ENCODE measurements at regions not wholly inside any gene's neighbourhood (a gene's known extent, or its start where the extent isn't known, plus 50 kb on each side); places are given as distances from the start of the nearest gene placed in this dataset.
"Not testable (repeated sequence)": the region's sequence is repeated elsewhere in the genome, so short reads cannot be mapped to it uniquely, and the experiment has no call there.

- H3K27me3 Mint-ChIP-seq (ENCODE audit: low read depth) = peaks cover 4% of the 10 kb centered on the region
- no peak for DNase-seq (ENCODE audit: low spot score)
- intact Hi-C loops (cut with micrococcal nuclease) = no loop called here
Measured at GRCh38 chr2:195269220-195269619, 387.8 kb upstream of the SLC39A10 start.

GRCh38 chr2:195257979-195258378, 399.0 kb upstream of the SLC39A10 start:
- Mint-ChIP-seq H3K9me3 (peaks cover 4% of the 10 kb centered on the region), H3K4me1 (ENCODE audit: low read depth) (no peaks in the 10 kb centered on the region), H3K27ac (no peak overlapping the region), H3K27me3 (ENCODE audit: low read depth) (no peaks in the 10 kb centered on the region), H3K4me3 (ENCODE audit: low read depth) (no peak overlapping the region), H3K36me3 (ENCODE audit: low read depth) (no peaks in the 10 kb centered on the region)
- no peak for DNase-seq (ENCODE audit: low spot score)
- intact Hi-C loops (cut with micrococcal nuclease) = no loop called here

More at GRCh38 chr2:195269220-195269619, 387.8 kb upstream of the SLC39A10 start:
- Mint-ChIP-seq H3K4me1 (ENCODE audit: low read depth) (no peaks in the 10 kb centered on the region), H3K36me3 (ENCODE audit: low read depth) (no peaks in the 10 kb centered on the region), H3K4me3 (ENCODE audit: low read depth) (no peak overlapping the region), H3K27ac (no peak overlapping the region), H3K9me3 (peaks cover 4% of the 10 kb centered on the region)

GRCh38 chr2:195252018-195252417, 405.0 kb upstream of the SLC39A10 start:
- peaks cover 4% of the 10 kb centered on the region for H3K9me3 Mint-ChIP-seq
- H3K27ac Mint-ChIP-seq = no peak overlapping the region
- no peaks in the 10 kb centered on the region for H3K27me3 Mint-ChIP-seq (ENCODE audit: low read depth)
- DNase-seq (ENCODE audit: low spot score) = no peak
- no peaks in the 10 kb centered on the region for H3K36me3 Mint-ChIP-seq (ENCODE audit: low read depth)
- intact Hi-C loops (cut with micrococcal nuclease) = no loop called here
- H3K4me1 Mint-ChIP-seq (ENCODE audit: low read depth) = no peaks in the 10 kb centered on the region
- no peak overlapping the region for H3K4me3 Mint-ChIP-seq (ENCODE audit: low read depth)

GRCh38 chr2:195251214-195251613, 405.8 kb upstream of the SLC39A10 start:
- Mint-ChIP-seq H3K36me3 (ENCODE audit: low read depth) (no peaks in the 10 kb centered on the region), H3K9me3 (peaks cover 4% of the 10 kb centered on the region), H3K27ac (no peak overlapping the region), H3K4me1 (ENCODE audit: low read depth) (no peaks in the 10 kb centered on the region), H3K4me3 (ENCODE audit: low read depth) (no peak overlapping the region), H3K27me3 (ENCODE audit: low read depth) (no peaks in the 10 kb centered on the region)
- no peak for DNase-seq (ENCODE audit: low spot score)
- intact Hi-C loops (cut with micrococcal nuclease) = no loop called here

GRCh38 chr2:195238826-195239225, 418.2 kb upstream of the SLC39A10 start:
- no peak for DNase-seq (ENCODE audit: low spot score)
- no peaks in the 10 kb centered on the region for H3K27me3 Mint-ChIP-seq (ENCODE audit: low read depth)
- H3K36me3 Mint-ChIP-seq (ENCODE audit: low read depth) = no peaks in the 10 kb centered on the region
- peaks cover 1% of the 10 kb centered on the region for H3K4me1 Mint-ChIP-seq (ENCODE audit: low read depth)
- no peaks in the 10 kb centered on the region for H3K9me3 Mint-ChIP-seq
- no peak overlapping the region for H3K27ac Mint-ChIP-seq
- intact Hi-C loops (cut with micrococcal nuclease) = no loop called here
- H3K4me3 Mint-ChIP-seq (ENCODE audit: low read depth) = no peak overlapping the region

GRCh38 chr2:195238379-195238778, 418.6 kb upstream of the SLC39A10 start:
- H3K4me1 Mint-ChIP-seq (ENCODE audit: low read depth) = peaks cover 1% of the 10 kb centered on the region
- no peaks in the 10 kb centered on the region for H3K36me3 Mint-ChIP-seq (ENCODE audit: low read depth)
- H3K27ac Mint-ChIP-seq = no peak overlapping the region
- intact Hi-C loops (cut with micrococcal nuclease) = no loop called here
- H3K9me3 Mint-ChIP-seq = no peaks in the 10 kb centered on the region
- no peak overlapping the region for H3K4me3 Mint-ChIP-seq (ENCODE audit: low read depth)
- no peak for DNase-seq (ENCODE audit: low spot score)
- H3K27me3 Mint-ChIP-seq (ENCODE audit: low read depth) = no peaks in the 10 kb centered on the region

- H3K4me3 Mint-ChIP-seq (ENCODE audit: low read depth); intact Hi-C loops (cut with micrococcal nuclease); H3K27me3 Mint-ChIP-seq (ENCODE audit: low read depth); H3K36me3 Mint-ChIP-seq (ENCODE audit: low read depth); DNase-seq (ENCODE audit: low spot score); H3K9me3 Mint-ChIP-seq; H3K27ac Mint-ChIP-seq; H3K4me1 Mint-ChIP-seq (ENCODE audit: low read depth): not testable (repeated sequence)
Measured at GRCh38 chr2:195228547-195228946, 428.5 kb upstream of the SLC39A10 start.

- DNase-seq (ENCODE audit: low spot score) = no peak
- Mint-ChIP-seq H3K27ac (no peak overlapping the region), H3K27me3 (ENCODE audit: low read depth) (no peaks in the 10 kb centered on the region), H3K4me3 (ENCODE audit: low read depth) (no peak overlapping the region), H3K36me3 (ENCODE audit: low read depth) (no peaks in the 10 kb centered on the region), H3K9me3 (no peaks in the 10 kb centered on the region), H3K4me1 (ENCODE audit: low read depth) (no peaks in the 10 kb centered on the region)
- intact Hi-C loops (cut with micrococcal nuclease) = no loop called here
Measured at GRCh38 chr2:195214072-195214471, 443.0 kb upstream of the SLC39A10 start.

GRCh38 chr2:195212586-195212985, 444.4 kb upstream of the SLC39A10 start:
- H3K9me3 Mint-ChIP-seq = no peaks in the 10 kb centered on the region
- H3K4me3 Mint-ChIP-seq (ENCODE audit: low read depth) = no peak overlapping the region

GRCh38 chr2:195202163-195202845, 454.7 kb upstream of the SLC39A10 start:
- H3K27ac Mint-ChIP-seq = no peak overlapping the region
- H3K9me3 Mint-ChIP-seq = no peaks in the 10 kb centered on the region
- intact Hi-C loops (cut with micrococcal nuclease) = no loop called here
- H3K36me3 Mint-ChIP-seq (ENCODE audit: low read depth) = no peaks in the 10 kb centered on the region
- H3K4me1 Mint-ChIP-seq (ENCODE audit: low read depth) = peaks cover 15% of the 10 kb centered on the region
- H3K27me3 Mint-ChIP-seq (ENCODE audit: low read depth) = no peaks in the 10 kb centered on the region
- H3K4me3 Mint-ChIP-seq (ENCODE audit: low read depth) = no peak overlapping the region
- DNase-seq (ENCODE audit: low spot score) = no peak

More at GRCh38 chr2:195212586-195212985, 444.4 kb upstream of the SLC39A10 start:
- no peaks in the 10 kb centered on the region for H3K4me1 Mint-ChIP-seq (ENCODE audit: low read depth)
- H3K36me3 Mint-ChIP-seq (ENCODE audit: low read depth) = no peaks in the 10 kb centered on the region
- DNase-seq (ENCODE audit: low spot score) = no peak
- H3K27me3 Mint-ChIP-seq (ENCODE audit: low read depth) = no peaks in the 10 kb centered on the region
- intact Hi-C loops (cut with micrococcal nuclease) = no loop called here
- no peak overlapping the region for H3K27ac Mint-ChIP-seq

GRCh38 chr2:195199864-195200263, 457.2 kb upstream of the SLC39A10 start:
- H3K27ac Mint-ChIP-seq = no peak overlapping the region
- intact Hi-C loops (cut with micrococcal nuclease) = no loop called here
- H3K4me3 Mint-ChIP-seq (ENCODE audit: low read depth) = no peak overlapping the region
- no peaks in the 10 kb centered on the region for H3K36me3 Mint-ChIP-seq (ENCODE audit: low read depth)
- H3K9me3 Mint-ChIP-seq = no peaks in the 10 kb centered on the region
- H3K27me3 Mint-ChIP-seq (ENCODE audit: low read depth) = no peaks in the 10 kb centered on the region
- DNase-seq (ENCODE audit: low spot score) = no peak
- peaks cover 15% of the 10 kb centered on the region for H3K4me1 Mint-ChIP-seq (ENCODE audit: low read depth)

- no peak for DNase-seq (ENCODE audit: low spot score)
- Mint-ChIP-seq H3K27ac (no peak overlapping the region), H3K9me3 (no peaks in the 10 kb centered on the region), H3K4me1 (ENCODE audit: low read depth) (no peaks in the 10 kb centered on the region), H3K4me3 (ENCODE audit: low read depth) (no peak overlapping the region), H3K27me3 (ENCODE audit: low read depth) (no peaks in the 10 kb centered on the region), H3K36me3 (ENCODE audit: low read depth) (no peaks in the 10 kb centered on the region)
- intact Hi-C loops (cut with micrococcal nuclease) = no loop called here
Measured at GRCh38 chr2:195181059-195181705, 475.8 kb upstream of the SLC39A10 start.

- intact Hi-C loops (cut with micrococcal nuclease) = no loop called here
- Mint-ChIP-seq H3K27me3 (ENCODE audit: low read depth) (no peaks in the 10 kb centered on the region), H3K4me3 (ENCODE audit: low read depth) (no peak overlapping the region), H3K4me1 (ENCODE audit: low read depth) (no peaks in the 10 kb centered on the region), H3K27ac (no peak overlapping the region), H3K36me3 (ENCODE audit: low read depth) (no peaks in the 10 kb centered on the region), H3K9me3 (no peaks in the 10 kb centered on the region)
- no peak for DNase-seq (ENCODE audit: low spot score)
Measured at GRCh38 chr2:195168369-195168768, 488.7 kb upstream of the SLC39A10 start.
